Stimulated activated CD4-positive, alpha-beta T cell treated with anti-CD3 and anti-CD28 coated beads, Interleukin-4, amount 100 ng/mL, for 48 hours (primary cell): ENCODE measurements at regions not wholly inside any gene's neighbourhood (a gene's known extent, or its start where the extent isn't known, plus 50 kb on each side); places are given as distances from the start of the nearest gene placed in this dataset.
"Not testable (repeated sequence)": the region's sequence is repeated elsewhere in the genome, so short reads cannot be mapped to it uniquely, and the experiment has no call there.

ENCODE experiments used
- DNase-seq, 2 donors: peaks; one replicate each; pipeline ENCODE4 v3.0.0-alpha.2; 2020; ENCODE audit warnings: low read depth in 2 of 2

GRCh38 chr2:89756616-89757015 lies 1065.1 kb downstream of the RPIA start:
- not testable (repeated sequence) for DNase-seq

DNA sequence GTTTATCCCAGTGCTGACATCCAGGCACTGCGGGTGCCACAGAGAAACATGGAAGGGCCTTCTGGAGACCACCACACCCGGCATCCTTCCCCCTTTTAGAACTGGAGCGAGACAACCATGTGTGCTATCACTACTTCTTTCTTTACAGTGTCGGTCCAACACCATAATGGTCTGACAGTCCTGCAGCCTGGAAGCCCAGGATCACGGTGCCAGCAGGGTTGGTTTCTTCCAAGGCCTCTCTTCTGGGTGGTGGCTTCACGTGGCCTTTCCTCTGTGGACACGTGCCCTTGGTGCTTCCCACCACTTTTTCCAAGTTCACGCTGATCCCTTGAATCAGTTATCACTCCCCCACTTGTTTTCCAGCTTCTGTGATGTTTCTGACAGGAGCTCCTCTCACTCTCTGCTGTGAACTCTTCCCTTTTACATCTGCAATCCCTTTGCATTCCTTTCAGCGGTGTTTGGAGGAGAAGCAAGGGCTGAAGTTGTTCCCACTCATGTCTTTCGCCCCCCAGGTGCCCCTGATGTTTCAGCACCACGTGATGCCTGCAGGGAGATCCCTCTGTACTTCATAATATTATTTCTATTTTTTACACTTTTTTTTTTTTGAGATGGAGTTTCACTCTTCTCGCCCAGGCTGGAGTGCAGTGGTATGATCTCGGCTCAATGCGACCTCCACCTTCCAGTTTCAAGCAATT lies 1067.0 kb downstream of the RPIA start:
- DNase-seq: not testable (repeated sequence)

GRCh38 chr2:89760762-89761161 lies 1069.3 kb downstream of the RPIA start:
- not testable (repeated sequence) for DNase-seq

- not testable (repeated sequence) for DNase-seq
Measured at GRCh38 chr2:89761171-89761570, 1069.7 kb downstream of the RPIA start.

DNA sequence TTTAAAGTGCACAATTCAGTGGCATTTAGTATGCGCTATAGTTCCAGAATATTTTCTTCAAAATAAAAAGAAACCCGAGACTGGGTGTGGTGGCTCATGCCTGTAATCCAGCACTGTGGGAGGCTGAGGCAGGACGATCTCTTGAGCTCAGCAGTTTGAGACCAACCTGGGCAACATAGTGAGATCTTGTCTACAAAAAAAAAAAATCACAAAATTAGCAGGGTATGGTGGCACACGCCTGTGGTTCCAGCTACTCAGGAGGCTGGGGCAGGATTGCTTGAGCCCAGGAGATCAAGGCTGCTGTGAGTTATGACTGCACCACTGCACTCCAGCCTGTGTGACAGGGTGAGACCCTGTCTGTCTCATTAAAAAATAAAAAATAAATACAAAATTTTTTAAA lies 1070.4 kb downstream of the RPIA start:
- not testable (repeated sequence) for DNase-seq

DNA sequence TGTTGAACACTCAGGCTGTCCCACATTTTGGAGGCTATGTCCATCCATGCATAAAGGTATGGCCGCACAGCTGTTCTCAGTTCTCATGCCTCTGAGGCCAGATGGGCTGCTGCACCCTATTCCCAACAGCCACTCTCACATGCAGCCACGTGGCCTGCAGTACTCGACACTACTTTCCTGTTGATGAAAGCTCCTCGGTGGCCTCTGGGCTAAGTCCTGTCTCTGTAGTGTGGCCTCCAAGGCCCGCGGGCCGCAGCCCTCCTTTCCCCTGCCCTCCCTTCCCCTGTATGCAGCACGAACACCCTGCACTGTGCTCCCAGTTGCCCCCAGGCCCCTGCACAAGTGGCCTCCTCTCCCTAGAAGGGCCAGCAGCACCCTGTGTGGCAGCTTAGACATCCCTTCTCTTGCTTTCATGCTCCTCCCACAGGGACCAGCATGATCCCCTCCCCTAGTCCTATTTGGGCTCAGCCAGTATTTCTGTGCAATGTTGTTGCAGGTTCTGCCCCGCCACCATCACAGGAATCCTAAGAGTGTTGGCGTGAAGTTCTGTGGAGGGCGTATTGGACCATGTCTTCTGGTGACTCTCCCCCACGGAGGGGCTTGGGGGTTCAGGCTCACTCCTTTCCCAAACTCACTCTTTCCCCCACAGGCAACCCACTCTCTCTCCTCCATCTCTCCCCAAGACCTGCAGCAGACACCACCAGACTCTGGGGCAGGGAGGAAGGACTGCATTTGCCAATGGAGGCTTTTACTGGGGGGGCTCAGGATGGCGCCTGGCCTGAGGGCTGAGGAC lies 1071.2 kb downstream of the RPIA start:
- DNase-seq: not testable (repeated sequence)

- no peak for DNase-seq
Measured at GRCh38 chr2:89763254-89763580, 1071.7 kb downstream of the RPIA start.

GRCh38 chr2:89763581-89764485 lies 1072.4 kb downstream of the RPIA start:
- no peak for DNase-seq

GRCh38 chr2:89764571-89765360 lies 1073.3 kb downstream of the RPIA start:
- DNase-seq: not testable (repeated sequence)

DNA sequence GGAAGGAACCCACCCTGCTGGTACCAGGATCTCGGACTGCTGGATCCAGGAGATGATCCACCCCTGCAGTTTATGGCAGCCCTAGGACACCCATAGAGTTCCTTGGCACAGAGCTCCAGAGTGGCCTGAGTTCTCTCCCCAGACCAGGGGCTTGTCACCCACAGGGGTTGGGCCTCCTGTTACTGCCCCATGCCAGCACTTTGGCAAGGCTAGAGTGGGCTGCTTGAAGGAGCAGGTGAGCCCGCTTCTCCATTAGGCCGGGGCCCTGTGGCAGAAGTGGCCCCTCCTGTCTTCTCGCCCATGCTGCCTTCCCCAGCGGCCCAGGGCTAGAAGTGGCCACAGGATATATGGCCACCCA lies 1073.9 kb downstream of the RPIA start:
- not testable (repeated sequence) for DNase-seq

DNA sequence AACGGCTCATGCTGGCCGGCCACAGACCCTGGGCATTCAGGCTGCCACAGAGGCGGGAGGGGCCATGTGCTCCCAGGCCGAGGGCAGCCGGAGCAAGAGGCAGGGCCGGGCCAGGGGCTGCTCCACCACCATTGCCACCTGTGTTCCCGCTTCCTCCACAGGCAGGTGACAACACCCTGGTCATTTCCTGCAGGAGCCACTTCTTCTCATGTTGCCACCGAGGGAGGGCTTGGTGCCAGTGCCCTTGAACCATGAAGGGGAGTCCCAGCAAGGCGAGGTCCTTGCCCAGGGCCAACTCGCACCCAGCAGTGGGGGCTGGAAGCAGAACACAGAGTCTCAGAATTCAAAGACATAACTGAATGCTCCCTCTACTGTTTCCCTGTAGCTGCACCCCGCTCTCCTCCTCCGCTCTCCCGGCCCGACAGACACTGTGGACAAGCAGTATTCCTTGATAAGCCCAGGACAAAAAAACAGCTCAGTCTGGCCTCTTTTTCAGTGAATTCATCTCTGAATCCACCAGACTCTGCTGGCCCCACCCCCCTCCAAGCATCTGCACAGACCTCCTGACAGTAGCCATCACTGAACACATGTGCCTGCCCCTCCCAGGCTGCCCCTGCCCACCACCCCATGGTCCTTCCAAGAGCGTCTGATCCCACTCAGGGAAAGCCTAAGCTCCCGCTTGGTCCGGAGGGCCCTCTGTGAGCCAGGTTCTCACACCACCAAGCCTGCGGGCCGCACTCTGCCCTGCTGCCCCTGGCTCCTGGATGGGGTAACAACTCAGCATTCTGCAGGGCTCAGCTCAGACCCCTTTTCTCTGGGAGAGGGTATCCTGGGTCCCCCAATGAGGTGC lies 1074.9 kb downstream of the RPIA start:
- DNase-seq: not testable (repeated sequence)

DNA sequence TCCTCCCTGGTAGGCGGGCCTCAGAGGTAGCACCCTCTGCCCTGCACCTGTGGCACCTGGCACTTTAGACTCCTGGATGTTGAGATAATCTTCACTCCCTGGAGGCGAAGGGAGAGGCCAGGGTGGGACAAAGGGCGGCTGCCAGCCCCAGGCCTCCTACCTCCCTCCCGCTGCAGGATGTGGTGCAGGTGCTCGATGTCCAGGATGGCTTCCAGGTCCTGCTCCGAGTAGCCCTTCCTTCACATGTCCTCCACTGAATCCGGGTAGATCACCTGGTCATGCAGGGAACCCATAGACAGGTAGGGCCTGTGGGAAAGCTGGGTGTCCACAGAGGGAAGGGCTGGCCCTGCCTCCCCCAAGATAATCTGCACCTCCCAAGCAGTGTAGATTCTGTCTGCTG lies 1075.6 kb downstream of the RPIA start:
- not testable (repeated sequence) for DNase-seq

GRCh38 chr2:89767572-89768435 lies 1076.3 kb downstream of the RPIA start:
- DNase-seq: no peak

DNA sequence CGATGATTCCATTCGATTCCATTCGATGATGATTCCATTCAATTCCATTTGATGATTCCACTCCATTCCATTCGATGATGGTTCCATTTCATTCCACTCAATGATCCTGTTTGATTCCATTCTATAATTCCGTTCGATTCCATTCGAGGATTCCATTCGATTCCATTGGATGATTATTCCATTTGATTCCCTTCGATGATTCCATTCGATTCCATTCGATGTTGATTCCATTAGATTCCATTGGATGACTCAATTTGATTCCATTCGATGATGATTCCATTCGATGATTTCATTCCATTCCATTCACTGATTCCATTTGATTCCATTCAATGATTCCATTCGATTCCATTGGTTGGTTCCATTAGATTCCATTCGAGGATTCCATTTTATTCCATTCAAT lies 1084.4 kb downstream of the RPIA start:
- no peak for DNase-seq

GRCh38 chr2:89780318-89780717 lies 1088.8 kb downstream of the RPIA start:
- no peak for DNase-seq

DNA sequence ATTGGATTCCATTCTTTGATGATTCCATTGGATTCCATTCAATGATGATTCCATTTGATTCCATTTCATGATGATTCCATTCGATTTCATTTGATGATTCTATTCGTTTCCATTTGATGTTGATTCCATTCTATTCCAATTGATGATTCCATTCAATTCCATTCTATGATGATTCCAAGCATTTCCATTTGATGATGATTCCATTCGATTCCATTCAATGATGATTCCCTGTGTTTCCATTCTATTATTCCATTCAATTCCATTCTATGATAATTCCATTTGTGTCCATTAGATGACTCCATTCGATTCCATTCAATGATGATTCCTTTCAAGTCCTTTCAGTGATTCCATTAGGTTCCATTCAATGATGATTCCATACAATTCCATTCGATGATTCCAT lies 1090.5 kb downstream of the RPIA start:
- no peak for DNase-seq

DNA sequence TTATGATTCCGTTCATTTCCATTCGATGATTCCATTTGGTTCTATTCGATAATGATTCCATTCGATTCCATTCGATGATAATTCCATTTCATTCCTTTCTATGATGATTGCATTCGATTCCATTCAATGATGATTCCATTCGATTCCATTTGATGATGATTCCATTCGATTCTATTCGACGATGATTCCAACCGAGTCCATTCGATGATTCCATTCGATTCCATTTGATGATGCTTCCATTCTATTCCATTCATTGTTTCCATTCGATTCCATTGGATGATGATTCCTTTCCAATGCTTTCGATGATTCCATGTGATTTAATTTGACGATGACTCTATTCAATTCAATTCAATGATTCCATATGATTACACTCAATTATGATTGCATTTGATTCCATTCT lies 1093.5 kb downstream of the RPIA start:
- DNase-seq: no peak

DNA sequence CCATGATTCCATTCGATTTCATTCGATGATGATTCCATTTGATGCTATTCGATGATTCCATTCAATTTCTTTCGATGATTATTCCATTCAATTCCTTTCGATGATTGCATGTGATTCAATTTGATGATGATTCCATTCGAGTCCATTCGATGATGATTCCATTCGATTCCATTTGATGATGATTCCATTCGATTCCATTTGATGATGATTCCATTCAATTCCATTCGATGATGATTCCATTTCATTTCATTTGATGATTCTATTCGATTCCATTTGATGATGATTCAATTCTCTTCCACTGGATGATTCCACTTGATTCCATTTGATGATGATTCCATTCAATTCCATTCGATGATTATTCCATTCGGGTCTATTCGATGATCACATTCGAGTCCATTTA lies 1094.1 kb downstream of the RPIA start:
- not testable (repeated sequence) for DNase-seq

GRCh38 chr2:89786642-89787041 lies 1095.2 kb downstream of the RPIA start:
- not testable (repeated sequence) for DNase-seq

- not testable (repeated sequence) for DNase-seq
Measured at GRCh38 chr2:89795530-89795929, 1104.1 kb downstream of the RPIA start.
